NB4 (cell line): ENCODE measurements at regions not wholly inside any gene's neighbourhood (a gene's known extent, or its start where the extent isn't known, plus 50 kb on each side); places are given as distances from the start of the nearest gene placed in this dataset.

Experiments
- DNase-seq: peaks from one replicate; pipeline ENCODE4 v3.0.0; 2010; ENCODE audit warnings: low read depth
- H3K4me3 ChIP-seq: one replicate; pipeline ENCODE4 v1.5.1; 2011; ENCODE audit warnings: mild to moderate bottlenecking, low read depth, low read length, moderate library complexity
- CTCF ChIP-seq: IDR thresholded peaks from one replicate; pipeline ENCODE4 v1.5.1; 2012; ENCODE audit warnings: low read depth, low read length
- MAX ChIP-seq: IDR thresholded peaks from 2 replicates; pipeline ENCODE4 v1.6.1; 2011; ENCODE audit warnings: low read depth, low read length
- MYC ChIP-seq: IDR thresholded peaks from 2 replicates; pipeline ENCODE4 v1.6.1; 2011; ENCODE audit warnings: low read depth, low read length
- POLR2A ChIP-seq: IDR thresholded peaks from 2 replicates; pipeline ENCODE4 v1.6.1; 2011; ENCODE audit warnings: mild to moderate bottlenecking; ENCODE audit not compliant: insufficient read length; ENCODE audit errors: extremely low read depth

- TF ChIP-seq CTCF (no peak), MAX (no peak)
- DNase-seq, result no peak
- H3K4me3 ChIP-seq, result no peak overlapping the region
Observed at GRCh38 chr18:56306797-56307196, 331.6 kb downstream of the TXNL1 start.

- no peak overlapping the region for H3K4me3 ChIP-seq
- DNase-seq, result no peak
- no peak for TF ChIP-seq MAX
- no peak for TF ChIP-seq POLR2A
- TF ChIP-seq CTCF, result no peak
- no peak for TF ChIP-seq MYC
Observed at GRCh38 chr18:56305583-56305982, 332.8 kb downstream of the TXNL1 start.

- no peak for TF ChIP-seq MAX
- no peak for TF ChIP-seq MYC
- no peak for DNase-seq
- no peak overlapping the region for H3K4me3 ChIP-seq
Observed at GRCh38 chr18:56302156-56302555, 336.2 kb downstream of the TXNL1 start.

GRCh38 chr18:56299740-56300139 is 338.7 kb downstream of the TXNL1 start:
- no peak for TF ChIP-seq MYC
- no peak for TF ChIP-seq POLR2A
- no peak for TF ChIP-seq CTCF
- no peak for TF ChIP-seq MAX
- no peak overlapping the region for H3K4me3 ChIP-seq
- DNase-seq, result no peak

- no peak overlapping the region for H3K4me3 ChIP-seq
- TF ChIP-seq MAX (no peak), CTCF (no peak), POLR2A (no peak), MYC (no peak)
- DNase-seq, result peak; percentile 1
Observed at GRCh38 chr18:56298935-56299334, 339.5 kb downstream of the TXNL1 start.

- H3K4me3 ChIP-seq, result no peak overlapping the region
- no peak for DNase-seq
- TF ChIP-seq MYC (no peak), POLR2A (no peak), MAX (no peak), CTCF (no peak)
Observed at GRCh38 chr18:56296381-56296780, 342.0 kb downstream of the TXNL1 start.
